ENCODE measurements at regions not wholly inside any gene's neighbourhood (a gene's known extent, or its start where the extent isn't known, plus 50 kb on each side); places are given as distances from the start of the nearest gene placed in this dataset.

DNA sequence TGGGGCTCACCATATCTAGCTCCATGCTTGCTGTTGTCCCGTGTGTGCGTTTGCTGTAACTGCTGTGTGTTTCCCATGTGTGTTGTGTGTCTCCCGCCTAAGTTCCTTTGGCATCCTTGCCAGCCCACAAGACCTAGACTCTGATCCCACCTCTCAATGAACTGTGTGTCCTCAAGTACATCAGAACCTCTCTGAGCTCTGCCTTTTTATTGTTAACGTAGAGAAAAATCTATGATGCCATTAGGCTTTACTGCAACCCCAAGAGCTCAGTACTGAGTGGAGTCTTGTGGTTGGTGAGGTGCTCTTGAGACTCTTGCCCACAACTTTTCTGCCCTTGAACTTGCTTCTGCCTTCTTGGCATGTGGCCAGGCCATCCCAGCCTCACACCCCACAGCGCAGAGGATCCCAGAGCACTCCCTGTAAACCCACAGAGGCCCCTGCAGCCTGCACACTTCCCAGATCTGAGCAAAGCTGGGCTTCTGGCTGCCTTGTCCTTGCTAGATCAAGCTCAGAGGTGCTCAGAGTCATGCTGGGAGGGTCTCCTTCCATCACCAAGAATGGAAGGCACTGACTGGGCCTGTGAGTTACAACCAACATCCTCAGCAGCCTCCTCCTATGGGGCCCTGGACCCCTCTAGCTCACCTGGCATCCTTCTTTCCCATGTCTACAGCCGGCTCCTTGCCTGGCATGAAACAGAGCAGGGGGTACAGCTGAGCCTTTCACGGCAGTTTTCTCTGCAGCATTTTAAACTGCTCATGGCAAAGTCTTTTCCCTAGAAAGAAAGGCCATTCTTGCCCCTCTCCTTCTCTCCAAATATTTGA lies 643.4 kb downstream of the ACTR3B start:
- TF ChIP-seq CTCF (tag by site-specific recombination; IDR thresholded peaks at IDR 0.05) (no peak), ZEB2 (tag by site-specific recombination; IDR thresholded peaks at IDR 0.05) (no peak), ZXDB (tag by site-specific recombination; IDR thresholded peaks at IDR 0.05) (no peak), KLF9 (tag by site-specific recombination; IDR thresholded peaks at IDR 0.05; ENCODE audit: low read depth) (no peak), ZNF473 (tag by site-specific recombination; IDR thresholded peaks at IDR 0.05) (no peak), ZNF449 (tag by site-specific recombination; IDR thresholded peaks at IDR 0.05) (no peak), ZNF530 (tag by site-specific recombination; IDR thresholded peaks at IDR 0.05; ENCODE audit: low read depth) (no peak), SP2 (tag by site-specific recombination; IDR thresholded peaks at IDR 0.05) (no peak), ZNF16 (tag by site-specific recombination; IDR thresholded peaks at IDR 0.05; ENCODE audit: low read depth) (no peak), ZNF510 (tag by site-specific recombination; IDR thresholded peaks at IDR 0.05; ENCODE audit: insufficient replicate concordance) (no peak), ZNF423 (tag by site-specific recombination; IDR thresholded peaks at IDR 0.05) (no peak), ZNF600 (tag by site-specific recombination; IDR thresholded peaks at IDR 0.05) (no peak), ZBTB26 (tag by site-specific recombination; optimal IDR thresholded peaks at IDR 0.05) (no peak)
